ENCODE measurements at regions not wholly inside any gene's neighbourhood (a gene's known extent, or its start where the extent isn't known, plus 50 kb on each side); places are given as distances from the start of the nearest gene placed in this dataset.
"Not testable (repeated sequence)": the region's sequence is repeated elsewhere in the genome, so short reads cannot be mapped to it uniquely, and the experiment has no call there.

- Histone ChIP-seq H3K27me3 (no peaks in the 10 kb centered on the region), H3K4me3 (no peak overlapping the region), H3K27ac (no peak overlapping the region), H3K9me3 (ENCODE audit: low read depth) (no peaks in the 10 kb centered on the region), H3K36me3 (no peaks in the 10 kb centered on the region), H3K4me1 (ENCODE audit: low read depth) (no peaks in the 10 kb centered on the region)
- no peak for DNase-seq (ENCODE audit: low read depth in 1 of 2, low spot score in 1 of 2)
- TF ChIP-seq CTCF (IDR thresholded peaks at IDR 0.05; ENCODE audit: low read depth, low read length), result no peak
Observed at GRCh38 chr2:36137612-36138011, 218.0 kb upstream of the CRIM1 start.

GRCh38 chr2:36134281-36134680, 221.3 kb upstream of the CRIM1 start:
- H3K36me3 ChIP-seq, result no peaks in the 10 kb centered on the region
- H3K9me3 ChIP-seq (ENCODE audit: low read depth), result no peaks in the 10 kb centered on the region
- H3K27ac ChIP-seq, result no peak overlapping the region
- H3K4me1 ChIP-seq (ENCODE audit: low read depth), result no peaks in the 10 kb centered on the region
- no peaks in the 10 kb centered on the region for H3K27me3 ChIP-seq
- no peak overlapping the region for H3K4me3 ChIP-seq
- DNase-seq (ENCODE audit: low read depth in 1 of 2, low spot score in 1 of 2), result no peak
- no peak for TF ChIP-seq CTCF (IDR thresholded peaks at IDR 0.05; ENCODE audit: low read depth, low read length)

GRCh38 chr2:36128359-36128758, 227.2 kb upstream of the CRIM1 start:
- Histone ChIP-seq H3K27me3 (no peaks in the 10 kb centered on the region), H3K4me3 (no peak overlapping the region), H3K36me3 (no peaks in the 10 kb centered on the region), H3K4me1 (ENCODE audit: low read depth) (no peaks in the 10 kb centered on the region), H3K27ac (no peak overlapping the region), H3K9me3 (ENCODE audit: low read depth) (no peaks in the 10 kb centered on the region)
- no peak for DNase-seq (ENCODE audit: low read depth in 1 of 2, low spot score in 1 of 2)
- no peak for TF ChIP-seq CTCF (IDR thresholded peaks at IDR 0.05; ENCODE audit: low read depth, low read length)

GRCh38 chr2:36125702-36126101, 229.9 kb upstream of the CRIM1 start:
- Histone ChIP-seq H3K27ac (no peak overlapping the region), H3K36me3 (no peaks in the 10 kb centered on the region), H3K9me3 (ENCODE audit: low read depth) (no peaks in the 10 kb centered on the region), H3K4me3 (no peak overlapping the region), H3K4me1 (ENCODE audit: low read depth) (no peaks in the 10 kb centered on the region), H3K27me3 (no peaks in the 10 kb centered on the region)
- DNase-seq (ENCODE audit: low read depth in 1 of 2, low spot score in 1 of 2), result no peak
- TF ChIP-seq CTCF (IDR thresholded peaks at IDR 0.05; ENCODE audit: low read depth, low read length), result no peak

- DNase-seq (ENCODE audit: low read depth in 1 of 2, low spot score in 1 of 2), result no peak
- no peak overlapping the region for H3K4me3 ChIP-seq
- no peaks in the 10 kb centered on the region for H3K9me3 ChIP-seq (ENCODE audit: low read depth)
- H3K27ac ChIP-seq, result no peak overlapping the region
- H3K4me1 ChIP-seq (ENCODE audit: low read depth), result no peaks in the 10 kb centered on the region
- H3K36me3 ChIP-seq, result no peaks in the 10 kb centered on the region
- no peak for TF ChIP-seq CTCF (IDR thresholded peaks at IDR 0.05; ENCODE audit: low read depth, low read length)
- no peaks in the 10 kb centered on the region for H3K27me3 ChIP-seq
Observed at GRCh38 chr2:36123995-36124394, 231.6 kb upstream of the CRIM1 start.

- no peak overlapping the region for H3K4me3 ChIP-seq
- H3K4me1 ChIP-seq (ENCODE audit: low read depth), result no peaks in the 10 kb centered on the region
- no peaks in the 10 kb centered on the region for H3K9me3 ChIP-seq (ENCODE audit: low read depth)
- no peaks in the 10 kb centered on the region for H3K27me3 ChIP-seq
- no peak for TF ChIP-seq CTCF (IDR thresholded peaks at IDR 0.05; ENCODE audit: low read depth, low read length)
- H3K27ac ChIP-seq, result no peak overlapping the region
- no peaks in the 10 kb centered on the region for H3K36me3 ChIP-seq
- no peak for DNase-seq (ENCODE audit: low read depth in 1 of 2, low spot score in 1 of 2)
Observed at GRCh38 chr2:36097022-36097421, 258.6 kb upstream of the CRIM1 start.

GRCh38 chr2:36091844-36092741, 263.5 kb upstream of the CRIM1 start:
- H3K4me1 ChIP-seq (ENCODE audit: low read depth); H3K27ac ChIP-seq; H3K9me3 ChIP-seq (ENCODE audit: low read depth); H3K36me3 ChIP-seq; H3K4me3 ChIP-seq; DNase-seq (ENCODE audit: low read depth in 1 of 2, low spot score in 1 of 2); H3K27me3 ChIP-seq: not testable (repeated sequence)
